UCSD-AML1 (cell line): ENCODE measurements at regions not wholly inside any gene's neighbourhood (a gene's known extent, or its start where the extent isn't known, plus 50 kb on each side); places are given as distances from the start of the nearest gene placed in this dataset.
A peak's percentile ranks its signal among the peaks of the same experiment; 100 is the strongest.
"Not testable (repeated sequence)": the region's sequence is repeated elsewhere in the genome, so short reads cannot be mapped to it uniquely, and the experiment has no call there.

Source experiments
- DNase-seq: peaks from one replicate; lab custom pipeline; 2025; ENCODE audit not compliant: unreplicated experiment; lab: John Stamatoyannopoulos, UW

DNA sequence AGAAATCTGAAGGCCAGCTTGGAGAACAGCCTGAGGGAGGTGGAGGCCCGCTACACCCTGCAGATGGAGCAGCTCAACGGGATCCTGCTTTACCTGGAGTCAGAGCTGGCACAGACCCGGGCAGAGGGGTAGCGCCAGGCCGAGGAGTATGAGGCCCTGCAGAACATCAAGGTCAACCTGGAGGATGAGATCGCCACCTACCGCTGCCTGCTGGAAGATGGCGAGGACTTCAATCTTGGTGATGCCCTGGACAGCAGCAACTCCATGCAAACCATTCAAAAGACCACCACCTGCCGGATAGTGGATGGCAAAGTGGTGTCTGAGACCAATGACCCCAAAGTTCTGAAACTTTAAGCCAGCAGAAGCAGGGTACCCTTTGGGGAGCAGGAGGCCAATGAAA, 318.4 kb downstream of the ZFHX3 start:
- not testable (repeated sequence) for DNase-seq

DNA sequence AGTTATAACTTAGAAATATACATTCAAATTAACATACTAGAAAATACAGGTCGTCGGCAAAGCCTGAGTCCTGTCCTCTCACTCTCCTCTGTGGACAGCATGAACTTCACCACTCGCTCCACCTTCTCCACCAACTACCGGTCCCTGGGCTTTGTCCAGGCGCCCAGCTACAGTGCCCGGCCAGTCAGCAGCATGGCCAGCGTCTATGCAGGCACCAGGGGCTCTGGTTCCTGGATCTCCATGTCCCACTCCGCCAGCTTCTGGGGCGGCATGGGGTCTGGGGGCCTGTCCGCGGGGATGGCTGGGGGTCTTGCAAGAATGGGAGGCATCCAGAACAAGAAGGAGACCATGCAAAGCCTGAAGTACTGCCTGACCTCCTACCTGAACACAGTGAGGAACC, 319.4 kb downstream of the ZFHX3 start:
- DNase-seq = no peak

DNA sequence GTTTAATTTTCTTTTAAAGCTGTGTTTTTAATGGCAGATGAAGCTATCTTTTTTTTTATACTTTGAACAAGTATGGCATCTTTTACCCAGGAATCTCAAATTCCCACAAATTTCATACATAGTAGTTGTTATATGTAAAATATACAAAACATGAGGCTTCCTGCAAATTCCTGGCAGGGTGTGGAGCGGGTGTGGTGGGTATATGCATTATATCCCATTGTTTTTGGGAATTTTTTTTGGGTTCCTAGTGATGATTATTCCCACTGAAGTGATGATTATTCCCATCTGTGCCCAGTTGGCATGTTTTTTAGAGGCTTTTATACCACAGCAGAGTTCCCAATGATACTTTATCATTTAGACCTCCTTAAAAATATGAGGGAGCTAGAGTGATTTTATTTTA, 320.4 kb downstream of the ZFHX3 start:
- DNase-seq = no peak

DNA sequence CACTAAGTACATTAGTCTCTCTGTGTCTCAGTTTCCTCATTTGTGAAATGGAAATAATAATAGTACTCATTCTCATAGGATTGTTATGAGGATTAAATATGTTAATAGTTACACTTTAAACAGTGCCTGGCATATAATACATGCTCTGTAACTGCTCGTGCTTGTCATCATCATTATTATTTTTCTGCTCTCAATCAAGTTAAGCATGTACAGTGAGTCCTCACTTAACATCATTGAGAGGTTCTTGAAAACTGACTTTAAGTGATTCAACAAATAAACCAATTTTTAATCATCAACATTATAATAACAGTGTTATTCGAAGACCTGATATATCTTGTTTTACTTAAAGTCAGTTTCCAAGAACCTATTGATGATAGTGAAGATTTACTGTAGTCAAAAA, 322.3 kb downstream of the ZFHX3 start:
- DNase-seq = no peak

DNA sequence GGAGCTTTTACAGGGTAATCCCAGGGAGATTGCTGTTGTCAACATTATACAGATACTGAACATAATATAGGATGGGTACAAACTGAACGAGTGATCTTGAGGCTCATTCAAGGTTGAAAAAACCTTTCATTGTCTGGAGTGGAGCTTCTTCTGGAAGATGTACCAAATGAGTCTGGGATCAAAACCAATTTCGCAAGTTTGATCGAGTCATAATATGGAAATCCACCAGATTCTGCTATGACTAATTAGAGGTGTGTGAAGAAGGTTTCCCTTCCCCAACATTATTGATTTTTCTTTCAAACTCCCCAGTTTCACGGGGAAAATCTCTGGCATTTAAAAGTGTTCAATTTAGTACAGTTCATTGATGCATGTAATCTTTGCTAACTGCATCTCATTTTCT, 324.1 kb downstream of the ZFHX3 start:
- no peak for DNase-seq

DNA sequence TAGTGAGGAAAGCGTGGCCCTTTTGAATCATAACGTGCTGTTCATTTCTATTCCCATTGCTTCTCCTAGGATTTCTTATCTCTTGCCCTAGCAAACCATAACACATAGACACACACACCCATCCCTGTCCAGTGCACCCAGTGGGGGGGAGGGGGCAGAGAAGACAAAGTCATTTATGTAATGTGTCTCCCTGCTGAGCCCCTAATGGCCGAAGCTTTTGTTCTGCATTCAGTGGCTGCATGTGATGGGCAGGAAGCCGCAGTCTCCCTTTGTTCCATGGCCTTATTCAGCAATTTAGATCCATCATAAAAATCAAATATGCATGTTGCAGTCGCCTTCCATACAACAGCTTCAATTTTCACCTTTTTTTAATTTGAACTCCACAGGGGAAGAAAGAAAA, 325.4 kb downstream of the ZFHX3 start:
- no peak for DNase-seq

DNA sequence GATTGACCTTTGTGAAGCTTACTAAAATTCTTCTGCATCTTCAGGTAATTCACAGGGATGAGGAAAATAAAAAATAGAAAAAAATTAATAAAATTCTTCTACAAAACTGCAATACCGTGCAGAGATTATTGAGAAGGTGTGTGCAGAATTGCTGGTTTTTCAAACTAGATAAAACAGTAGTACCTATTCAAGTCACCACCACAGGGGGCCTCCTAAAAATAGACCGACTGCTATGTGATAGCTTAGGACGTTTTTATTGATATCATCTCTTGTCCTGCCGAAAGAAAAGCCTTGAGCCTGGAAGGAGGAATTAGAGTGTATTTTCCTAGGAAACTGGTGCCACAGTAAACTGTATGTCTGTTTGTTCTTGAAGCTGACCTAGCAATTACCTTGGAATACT, 325.9 kb downstream of the ZFHX3 start:
- DNase-seq = no peak

DNA sequence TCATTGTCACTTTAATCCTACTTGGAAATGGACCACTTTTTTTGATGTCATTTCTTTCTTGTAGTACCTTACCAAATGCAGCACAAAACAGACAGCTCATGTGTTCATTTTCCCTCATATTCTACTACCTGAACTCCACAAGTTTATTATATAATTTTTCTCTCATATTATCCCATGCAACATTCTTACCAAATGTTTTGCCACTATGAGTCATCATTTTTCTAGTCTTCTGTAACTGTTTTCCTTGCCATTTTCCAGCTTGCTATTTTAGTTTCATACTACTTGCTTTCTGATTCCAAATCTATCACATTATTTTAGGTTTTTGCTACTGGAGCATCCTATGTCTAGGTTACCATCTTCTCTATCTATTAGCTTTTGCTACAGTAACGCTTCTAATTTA, 332.7 kb downstream of the ZFHX3 start:
- no peak for DNase-seq

DNA sequence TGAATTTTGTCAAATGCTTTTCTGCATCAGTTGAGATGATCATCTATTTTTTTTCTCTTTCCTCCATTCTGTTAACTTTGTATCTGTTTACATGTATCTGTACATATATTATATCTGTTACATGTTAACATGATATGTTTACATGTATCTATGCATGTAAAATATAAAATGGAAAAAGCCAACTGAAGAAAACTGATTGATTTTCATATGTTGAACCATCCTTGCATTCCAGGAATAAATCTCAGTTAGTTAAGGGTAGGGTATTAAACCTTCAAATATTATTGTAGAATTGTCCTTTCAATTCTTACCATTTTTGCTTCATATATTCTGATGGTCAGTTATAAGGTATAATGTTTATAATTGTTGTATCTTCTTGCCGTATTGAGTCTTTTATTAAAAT, 336.1 kb downstream of the ZFHX3 start:
- no peak for DNase-seq

DNA sequence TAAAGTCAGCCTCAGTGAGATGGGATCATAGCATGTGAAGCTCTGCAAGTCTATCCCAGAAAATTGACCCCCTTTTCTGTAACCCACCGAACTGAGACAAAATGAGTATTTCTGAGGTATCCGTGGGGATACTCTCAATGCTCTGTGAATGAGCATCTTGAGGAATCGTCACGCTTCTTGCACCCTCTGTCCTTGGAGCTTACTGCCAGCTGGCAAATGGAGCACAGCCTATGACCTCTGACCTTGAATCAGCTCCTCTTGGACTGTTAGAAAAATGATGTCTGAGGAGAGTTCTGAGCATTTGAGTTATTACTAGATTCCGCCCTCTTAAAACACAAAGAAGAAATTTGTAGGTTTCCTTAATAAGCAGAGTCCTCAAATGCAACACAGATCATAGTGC, 342.1 kb downstream of the ZFHX3 start:
- DNase-seq = no peak

DNA sequence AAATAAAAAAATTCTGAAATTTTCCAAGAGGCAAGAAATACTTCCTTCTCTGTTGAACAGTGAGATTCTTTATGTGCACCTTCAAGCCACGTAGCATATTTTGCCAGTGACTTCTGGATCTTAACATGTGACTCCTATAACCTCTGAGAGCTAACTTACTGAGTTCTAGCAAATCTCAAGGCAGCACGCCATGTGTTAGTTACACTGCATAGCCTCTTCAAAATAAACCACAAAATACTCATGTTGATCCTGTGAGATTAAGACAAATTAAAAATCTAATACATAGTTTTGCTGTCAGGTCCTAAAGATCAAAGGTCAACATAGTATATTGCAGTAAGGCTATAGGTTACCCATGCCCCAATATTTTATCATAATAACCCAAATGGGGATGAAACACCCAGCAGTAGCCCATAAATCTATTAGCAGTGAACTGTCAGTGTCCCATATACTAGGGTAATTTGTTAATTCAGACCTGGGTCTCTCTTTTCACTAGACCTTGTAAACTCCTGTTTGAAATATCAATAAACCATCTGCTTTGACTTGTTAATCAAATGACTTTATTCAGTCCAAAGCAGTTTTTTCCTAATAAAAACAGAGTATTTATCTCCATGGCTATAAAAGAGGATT, 343.1 kb downstream of the ZFHX3 start:
- DNase-seq = no peak

DNA sequence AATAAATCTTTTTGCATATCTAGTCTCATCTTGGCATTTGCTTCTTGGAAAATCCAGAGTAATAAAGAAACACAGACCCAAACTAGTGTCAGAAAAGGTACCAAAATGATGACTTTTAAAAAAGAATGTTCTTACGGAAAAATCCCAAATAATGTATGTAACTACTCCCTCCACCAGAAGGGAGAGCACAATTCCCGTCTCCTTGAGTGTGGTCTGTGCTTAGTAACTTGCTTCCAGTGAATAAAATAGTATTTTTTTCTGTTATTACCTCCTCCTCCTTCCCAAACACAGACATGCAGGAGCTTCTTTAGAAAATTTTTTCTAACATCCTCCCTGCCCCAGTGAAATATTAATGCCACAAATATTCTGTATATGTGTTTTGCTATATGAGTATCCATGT, 358.1 kb downstream of the ZFHX3 start:
- no peak for DNase-seq

DNA sequence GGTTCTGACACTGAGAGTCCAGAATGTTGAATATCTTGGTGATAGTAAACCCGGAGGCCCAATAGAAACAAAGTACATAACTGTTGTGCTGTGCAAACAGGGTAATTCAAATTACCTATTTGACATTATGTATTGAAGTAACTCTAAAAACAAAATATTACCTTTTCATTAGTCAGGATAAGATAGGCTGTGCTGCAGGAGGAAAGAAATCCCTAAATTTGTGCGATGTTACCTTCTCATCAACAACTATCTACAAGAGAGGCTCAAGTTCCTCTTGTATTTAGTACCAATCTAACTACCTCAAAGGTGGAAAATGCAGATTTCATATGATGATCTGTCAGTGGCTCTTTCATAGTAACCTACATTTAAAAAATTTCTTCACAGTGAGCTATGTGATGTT, 367.2 kb downstream of the ZFHX3 start:
- DNase-seq = no peak

DNA sequence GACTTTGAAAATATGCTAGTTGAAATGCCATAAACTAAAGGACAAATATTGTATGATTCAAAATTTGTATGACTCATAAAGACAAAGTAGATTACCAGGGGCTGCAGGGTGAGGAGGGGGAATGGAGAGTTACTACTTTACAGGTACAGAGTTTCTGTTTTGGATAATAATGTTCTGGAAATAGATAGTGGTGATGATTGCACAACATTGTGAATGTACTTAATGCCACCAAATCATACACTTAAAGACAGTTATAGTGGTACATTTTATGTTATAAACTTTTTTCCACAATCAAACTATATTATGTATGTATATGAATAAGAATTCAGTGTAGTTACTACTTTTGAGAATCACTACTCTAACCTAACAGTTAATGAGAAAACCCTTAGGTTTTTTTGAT, 368.1 kb downstream of the ZFHX3 start:
- DNase-seq = no peak

DNA sequence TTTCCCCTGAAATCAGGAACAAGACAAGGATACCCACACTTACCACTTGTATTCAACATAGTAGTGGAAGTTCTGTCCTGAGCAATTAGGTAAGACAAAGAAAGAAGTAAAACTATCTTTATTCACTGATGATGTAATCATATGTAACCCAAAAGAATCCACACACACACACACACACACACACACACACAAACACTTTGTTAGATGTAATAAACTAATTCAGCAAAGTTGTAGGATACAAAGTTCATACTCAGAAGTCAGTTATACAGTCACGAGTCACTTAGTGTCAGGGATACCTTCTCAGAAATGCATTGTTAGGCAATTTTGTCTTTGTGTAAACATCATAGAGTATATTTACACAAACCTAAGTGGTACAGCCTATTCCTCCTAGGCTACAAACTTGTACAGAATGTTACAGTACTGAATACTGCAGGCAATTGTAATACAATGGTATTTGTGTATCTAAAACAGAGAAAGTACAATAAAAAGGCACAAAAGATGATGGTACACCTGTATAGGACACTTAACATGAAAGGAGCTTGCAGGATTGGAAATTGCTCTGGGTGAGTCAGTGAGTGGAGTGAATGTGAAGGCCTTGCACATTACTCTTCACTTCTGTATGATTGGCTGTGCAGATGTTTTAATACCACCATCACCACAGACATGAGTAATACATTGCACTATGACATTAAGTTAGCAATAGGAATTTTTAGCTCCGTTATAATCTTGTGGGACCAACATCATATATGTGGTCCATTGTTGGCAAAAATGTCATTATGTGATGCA, 370.1 kb downstream of the ZFHX3 start:
- no peak for DNase-seq

DNA sequence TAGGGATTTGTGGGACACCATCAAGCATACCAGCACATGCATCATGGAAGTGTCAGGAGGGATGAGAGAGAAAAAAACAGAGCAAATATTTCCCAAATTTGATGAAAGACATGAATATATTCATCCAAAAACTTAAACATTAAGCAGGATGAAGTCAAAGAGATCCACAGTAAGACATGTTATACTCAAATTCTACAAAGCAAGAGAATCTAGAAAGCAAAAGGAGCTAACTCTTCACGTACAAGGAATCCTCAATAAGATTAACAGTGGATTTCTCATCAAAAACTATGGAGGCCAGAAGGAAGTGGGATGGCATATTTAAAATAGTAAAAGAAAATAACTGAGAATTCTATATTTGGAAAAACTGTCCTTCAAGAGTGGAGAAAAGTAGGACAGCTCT, 374.8 kb downstream of the ZFHX3 start:
- no peak for DNase-seq

DNA sequence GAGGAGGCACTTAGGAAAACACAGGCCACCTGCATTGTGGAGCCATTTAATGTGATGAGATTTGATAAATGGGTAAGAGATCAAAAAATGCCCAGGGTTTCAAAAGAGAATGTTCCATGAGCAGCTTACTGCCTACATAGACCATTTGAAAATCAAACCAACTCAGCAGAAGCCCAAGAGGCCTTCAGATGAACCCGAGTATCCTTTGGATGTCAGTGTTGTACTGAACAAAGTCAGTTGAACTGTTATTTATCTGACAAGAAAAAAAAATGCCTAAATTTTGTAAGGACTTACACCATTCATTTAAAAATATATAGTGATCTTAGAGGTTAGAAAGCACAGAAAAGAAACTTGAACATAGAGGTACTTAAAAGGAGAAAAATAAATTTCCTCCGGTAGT, 381.7 kb downstream of the ZFHX3 start:
- DNase-seq = no peak

DNA sequence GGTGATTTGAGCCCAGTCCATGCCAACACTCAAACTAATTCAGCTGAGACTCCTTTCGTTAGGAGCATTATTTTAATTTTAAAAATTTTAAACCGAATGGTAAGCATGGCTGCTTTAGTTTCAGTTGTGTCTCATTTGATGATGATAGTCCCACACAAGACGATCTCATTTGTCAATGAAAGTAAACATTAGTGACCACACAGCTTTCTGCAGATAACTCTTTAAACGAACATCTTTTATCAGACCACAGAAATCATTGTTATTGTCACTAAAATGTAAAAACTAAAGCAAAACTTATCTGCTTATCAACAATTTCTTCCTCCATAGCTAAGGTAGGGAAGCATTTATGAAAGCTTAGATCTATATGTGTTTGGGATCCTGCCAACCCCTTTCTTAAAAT, 382.2 kb downstream of the ZFHX3 start:
- DNase-seq = no peak

DNA sequence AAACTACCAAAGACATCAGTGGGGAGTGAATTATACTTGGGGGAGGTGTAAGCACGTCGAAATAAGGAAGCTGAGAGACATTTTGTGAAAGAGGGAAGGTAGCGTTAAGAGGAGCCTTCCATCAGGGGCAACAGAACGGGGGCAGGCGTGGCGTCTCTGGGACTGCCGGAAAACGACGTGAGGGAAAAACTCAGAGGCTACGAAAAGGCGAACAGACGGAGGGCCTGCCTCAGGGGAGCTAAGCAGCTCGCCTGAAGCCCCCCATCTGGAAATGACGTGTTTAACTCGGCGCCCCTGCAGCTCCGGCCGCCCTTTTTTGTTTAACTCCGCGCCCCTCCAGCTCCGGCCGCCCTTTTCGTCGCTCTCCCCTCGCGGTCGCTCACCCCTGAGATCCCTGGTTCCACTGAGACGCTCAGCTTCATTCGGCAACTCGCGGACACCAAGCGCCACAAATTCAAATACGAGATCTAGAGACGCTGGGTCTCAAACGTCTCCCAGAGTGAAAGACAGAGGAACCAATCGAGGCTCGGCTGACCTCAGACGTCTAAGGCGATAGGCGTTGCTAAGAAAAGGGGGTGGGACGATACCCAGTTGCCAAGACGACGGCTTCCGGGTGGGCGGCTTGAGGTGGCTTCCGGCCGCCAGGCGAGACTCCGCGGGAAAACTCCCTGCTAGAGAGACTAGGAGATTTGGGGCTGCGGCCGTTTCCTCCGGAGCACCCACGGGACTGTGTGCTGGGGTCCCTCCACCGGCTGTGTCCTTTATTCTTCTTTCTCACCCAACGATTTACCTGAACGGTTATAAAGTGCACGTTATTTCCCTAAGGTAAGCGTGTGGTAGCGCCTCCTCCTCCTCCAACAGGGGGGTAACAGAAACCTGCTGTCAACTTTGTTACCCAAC, 383.2 kb downstream of the ZFHX3 start:
- peak; percentile 91 for DNase-seq

DNA sequence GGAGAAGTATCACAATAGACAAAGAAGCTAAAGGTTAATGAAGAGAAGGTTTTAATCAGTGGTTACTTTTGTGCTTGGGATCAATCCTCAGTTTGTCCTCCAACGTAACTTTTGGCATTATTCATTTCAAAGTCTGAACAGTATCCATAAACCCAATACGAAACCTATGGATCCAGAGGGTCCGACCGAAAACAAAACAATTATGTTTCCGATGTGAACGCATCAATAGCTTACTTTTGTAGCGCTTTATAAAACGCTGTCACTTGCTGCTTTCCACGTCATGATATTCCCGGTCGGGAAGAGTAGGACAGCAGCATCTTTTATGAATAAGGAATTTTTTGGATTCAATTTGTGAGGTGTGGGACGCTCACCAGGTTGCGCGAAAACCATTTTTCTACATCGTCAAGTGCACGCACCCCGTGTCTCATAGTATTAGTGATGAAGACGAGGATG, 383.8 kb downstream of the ZFHX3 start:
- DNase-seq = no peak

DNA sequence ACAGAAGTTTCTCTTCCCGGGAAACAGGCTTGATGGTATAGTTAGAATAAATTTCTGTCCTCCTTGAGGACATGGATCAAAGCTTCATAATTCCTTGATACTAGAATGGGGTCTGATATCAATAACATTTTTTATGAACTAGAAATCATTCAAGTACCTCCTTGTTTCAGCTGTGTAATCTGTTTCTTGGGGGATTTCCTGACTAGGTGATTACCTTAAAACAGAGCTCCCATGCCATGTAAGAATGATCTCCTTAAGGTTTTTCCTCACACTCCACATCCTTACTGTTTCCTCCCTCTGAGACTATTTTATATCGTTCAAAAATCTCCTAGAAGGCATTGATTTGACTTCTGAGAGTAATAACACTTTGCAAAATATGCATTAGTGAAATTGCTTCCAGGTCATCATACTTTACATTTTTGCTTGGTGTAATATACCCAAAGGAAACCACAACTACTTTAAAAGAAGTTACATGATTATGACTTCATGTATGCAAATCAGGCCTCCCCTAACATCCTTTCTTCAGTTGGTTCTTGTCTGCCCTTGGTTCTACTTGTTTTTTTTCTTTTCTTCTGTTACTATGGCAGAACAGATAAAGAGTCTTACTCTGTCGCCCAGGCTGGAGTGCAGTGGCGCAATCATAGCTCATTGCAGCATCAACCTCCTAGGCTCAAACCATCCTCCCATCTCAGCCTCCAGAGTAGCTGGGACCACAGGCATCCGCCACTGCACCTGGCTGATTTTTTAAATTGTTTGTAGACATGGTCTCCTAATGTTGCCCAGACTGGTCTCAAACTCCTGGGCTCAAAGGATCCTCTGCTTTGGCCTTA, 388.8 kb downstream of the ZFHX3 start:
- DNase-seq = no peak
